KMS-11 (cell line): ENCODE measurements at regions not wholly inside any gene's neighbourhood (a gene's known extent, or its start where the extent isn't known, plus 50 kb on each side); places are given as distances from the start of the nearest gene placed in this dataset.

Source experiments
- H2AFZ ChIP-seq: fragments of 200-600 bp; sonication (generic); 2 replicates; pipeline ENCODE4 v1.6.1; 2016; ENCODE audit warnings: antibody characterized with exemption, mixed run types, low read depth
- H3K27ac ChIP-seq: fragments of 200-600 bp; sonication (generic); 2 replicates; pipeline ENCODE4 v1.6.1; 2016; ENCODE audit warnings: mild to moderate bottlenecking, mixed run types
- H3K27me3 ChIP-seq: fragments of 200-600 bp; sonication (generic); 2 replicates; pipeline ENCODE4 v1.6.1; 2017; ENCODE audit warnings: mild to moderate bottlenecking, low read depth, mixed run types, moderate library complexity; ENCODE audit not compliant: insufficient read depth
- H3K36me3 ChIP-seq: fragments of 200-600 bp; sonication (generic); 2 replicates; pipeline ENCODE4 v1.6.1; 2017; ENCODE audit warnings: mild to moderate bottlenecking, mixed run types; ENCODE audit not compliant: insufficient read depth
- H3K4me1 ChIP-seq: fragments of 200-600 bp; sonication (generic); 2 replicates; pipeline ENCODE4 v1.6.1; 2016; ENCODE audit warnings: mild to moderate bottlenecking, low read depth, mixed run types; ENCODE audit not compliant: poor library complexity, severe bottlenecking
- H3K4me2 ChIP-seq: fragments of 200-600 bp; sonication (generic); 2 replicates; pipeline ENCODE4 v1.7.0; 2016; ENCODE audit warnings: mild to moderate bottlenecking, mixed run types
- H3K4me3 ChIP-seq: fragments of 200-600 bp; sonication (generic); IDR thresholded peaks from 2 replicates; pipeline ENCODE4 v1.6.1; 2017; ENCODE audit warnings: low read depth, low read length, mixed read lengths; ENCODE audit not compliant: insufficient read depth
- H3K79me2 ChIP-seq: fragments of 200-600 bp; sonication (generic); 2 replicates; pipeline ENCODE4 v1.6.1; 2016; ENCODE audit warnings: low read depth, mixed run types; ENCODE audit not compliant: insufficient read depth
- H3K9ac ChIP-seq: fragments of 200-600 bp; sonication (generic); 2 replicates; pipeline ENCODE4 v1.6.1; 2016; ENCODE audit warnings: mild to moderate bottlenecking, mixed run types
- H4K20me1 ChIP-seq: fragments of 200-600 bp; sonication (generic); 2 replicates; pipeline ENCODE4 v1.6.1; 2016; ENCODE audit warnings: mild to moderate bottlenecking, mixed run types; ENCODE audit not compliant: insufficient read depth
- CTCF ChIP-seq: fragments of 200-600 bp; sonication (generic); conservative IDR thresholded peaks from 2 replicates; pipeline ENCODE4 v1.6.1; 2017; ENCODE audit warnings: low read depth, mild to moderate bottlenecking, antibody characterized with exemption, low read length, moderate library complexity, mixed read lengths

- Histone ChIP-seq H3K79me2 (peaks cover 49% of the 10 kb centered on the region; the same call in 1 of the 2 replicates), H3K4me2 (no peak overlapping the region), H2AFZ (no peak overlapping the region), H3K4me3 (no peak overlapping the region), H3K27ac (no peak overlapping the region), H4K20me1 (0 out of 2 replicates have a peak, but pooled peaks cover 3% of the 10 kb centered on the region), H3K36me3 (no peaks in the 10 kb centered on the region), H3K9ac (no peak overlapping the region), H3K27me3 (no peaks in the 10 kb centered on the region), H3K4me1 (peaks cover 17% of the 10 kb centered on the region)
- no peak for TF ChIP-seq CTCF
Measured at GRCh38 chr7:131076032-131076431, 251.6 kb upstream of the MKLN1 start.

- H3K4me2 ChIP-seq = no peak overlapping the region
- H3K79me2 ChIP-seq = peaks cover 55% of the 10 kb centered on the region; the same call in 1 of the 2 replicates
- peaks cover 16% of the 10 kb centered on the region for H3K4me1 ChIP-seq
- no peak overlapping the region for H2AFZ ChIP-seq
- no peak overlapping the region for H3K27ac ChIP-seq
- H3K4me3 ChIP-seq = no peak overlapping the region
- 0 out of 2 replicates have a peak, but pooled peaks cover 3% of the 10 kb centered on the region for H4K20me1 ChIP-seq
- H3K36me3 ChIP-seq = no peaks in the 10 kb centered on the region
- no peaks in the 10 kb centered on the region for H3K27me3 ChIP-seq
- no peak overlapping the region for H3K9ac ChIP-seq
- TF ChIP-seq CTCF = no peak
Measured at GRCh38 chr7:131076711-131077181, 250.9 kb upstream of the MKLN1 start.

- Histone ChIP-seq H3K27ac (no peak overlapping the region), H4K20me1 (0 out of 2 replicates have a peak, but pooled peaks cover 3% of the 10 kb centered on the region), H3K4me2 (no peak overlapping the region), H3K27me3 (no peaks in the 10 kb centered on the region), H3K36me3 (no peaks in the 10 kb centered on the region), H2AFZ (no peak overlapping the region), H3K4me1 (peaks cover 6% of the 10 kb centered on the region), H3K4me3 (no peak overlapping the region), H3K79me2 (peaks cover 64% of the 10 kb centered on the region; the same call in 1 of the 2 replicates), H3K9ac (no peak overlapping the region)
- no peak for TF ChIP-seq CTCF
Measured at GRCh38 chr7:131077735-131078134, 249.9 kb upstream of the MKLN1 start.

GRCh38 chr7:131080754-131081153, 246.9 kb upstream of the MKLN1 start:
- no peak overlapping the region for H2AFZ ChIP-seq
- no peaks in the 10 kb centered on the region for H3K36me3 ChIP-seq
- TF ChIP-seq CTCF = no peak
- H3K27ac ChIP-seq = no peak overlapping the region
- H3K4me3 ChIP-seq = no peak overlapping the region
- 0 out of 2 replicates have a peak, but pooled peaks cover 3% of the 10 kb centered on the region for H4K20me1 ChIP-seq
- H3K4me2 ChIP-seq = no peak overlapping the region
- peaks cover 83% of the 10 kb centered on the region; the same call in 1 of the 2 replicates for H3K79me2 ChIP-seq
- no peaks in the 10 kb centered on the region for H3K27me3 ChIP-seq
- no peak overlapping the region for H3K9ac ChIP-seq
- no peaks in the 10 kb centered on the region for H3K4me1 ChIP-seq
